GM19239 (cell line): ENCODE measurements at regions not wholly inside any gene's neighbourhood (a gene's known extent, or its start where the extent isn't known, plus 50 kb on each side); places are given as distances from the start of the nearest gene placed in this dataset.

Experiments
- DNase-seq: peaks from one replicate; pipeline ENCODE4 v3.0.0; 2011; ENCODE audit warnings: low spot score; ENCODE audit not compliant: insufficient read length
- FAIRE-seq: peaks from 2 replicates; lab custom pipeline; 2011; peaks lifted over from hg19 to GRCh38; lab: Jason Lieb, UNC

DNA sequence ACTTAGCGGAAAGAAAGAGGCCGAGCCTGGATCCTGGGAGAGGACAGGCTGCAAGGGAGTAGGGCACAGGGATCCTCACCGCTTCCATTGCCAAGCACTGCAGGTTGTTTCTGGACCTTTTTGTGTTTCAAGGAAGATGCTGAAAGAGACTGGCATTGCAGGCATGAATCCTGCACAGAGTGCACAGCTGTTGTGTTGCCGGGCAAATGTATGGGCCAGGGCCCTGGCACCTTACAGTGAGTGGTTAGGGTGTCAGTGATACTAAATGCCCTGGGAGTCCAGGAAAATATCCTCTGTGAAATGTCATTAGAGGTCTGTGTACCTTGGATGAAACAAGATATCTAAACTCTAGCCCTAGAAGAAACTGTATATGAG is 145.5 kb upstream of the FGGY start:
- DNase-seq: no peak
- peak; percentile 21 for FAIRE-seq

DNA sequence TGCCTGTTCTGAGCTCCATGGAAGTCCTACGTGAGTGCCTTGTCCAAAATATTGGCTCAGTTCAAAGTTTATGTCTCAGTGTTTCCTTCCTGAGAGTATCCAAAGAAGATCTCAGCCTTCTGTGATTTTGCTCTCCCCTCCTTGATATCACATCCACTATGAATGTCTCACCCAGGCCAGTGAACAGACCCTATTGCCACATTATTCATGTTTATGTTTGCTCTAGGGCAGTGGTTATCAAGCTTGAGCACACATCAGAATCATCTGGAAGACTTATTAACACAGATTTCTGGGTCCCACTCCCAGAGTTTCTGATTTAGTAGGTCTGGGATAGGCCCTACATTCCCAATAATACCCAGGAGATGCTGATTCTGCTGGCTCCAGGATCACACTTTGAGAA is 145.0 kb upstream of the FGGY start:
- DNase-seq (no peak), FAIRE-seq (no peak)

DNA sequence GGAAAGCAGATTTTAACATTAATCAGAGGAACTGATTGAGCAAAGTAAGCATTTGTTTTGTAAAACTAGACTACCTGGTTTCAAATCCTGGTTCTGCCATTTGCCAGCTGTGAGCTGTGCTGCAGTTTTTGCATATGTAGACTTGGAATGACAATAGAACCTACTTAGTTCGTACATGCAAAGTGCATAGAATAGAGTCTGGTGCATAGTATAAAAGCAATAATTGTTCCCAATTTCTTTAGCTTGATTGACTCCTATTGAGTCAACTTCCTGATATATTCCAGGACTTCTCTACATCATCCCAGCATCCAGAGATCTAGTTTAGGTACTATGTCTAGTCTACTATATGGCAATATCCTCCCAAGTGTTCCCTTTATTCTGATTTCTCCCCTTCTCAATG is 144.4 kb upstream of the FGGY start:
- no peak for FAIRE-seq
- no peak for DNase-seq

DNA sequence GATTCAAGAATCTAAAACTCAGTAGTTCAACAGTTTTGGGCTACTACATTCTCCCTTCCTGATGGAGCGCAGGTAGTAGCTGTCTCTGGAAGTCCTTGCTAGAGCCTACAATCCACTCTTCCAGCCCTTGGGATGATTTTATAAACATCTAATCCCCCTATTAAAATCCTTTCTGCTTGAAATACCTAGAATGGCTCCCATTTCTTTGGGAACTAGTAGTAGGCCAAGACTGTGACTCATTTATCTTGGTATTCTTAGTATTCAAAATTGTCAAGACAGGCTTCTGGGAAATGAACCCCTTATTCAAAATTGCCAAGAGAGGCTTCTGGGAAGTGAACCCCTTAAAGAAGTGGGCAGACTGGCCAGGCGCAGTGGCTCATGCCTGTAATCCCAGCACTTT is 142.5 kb upstream of the FGGY start:
- FAIRE-seq: no peak
- no peak for DNase-seq

DNA sequence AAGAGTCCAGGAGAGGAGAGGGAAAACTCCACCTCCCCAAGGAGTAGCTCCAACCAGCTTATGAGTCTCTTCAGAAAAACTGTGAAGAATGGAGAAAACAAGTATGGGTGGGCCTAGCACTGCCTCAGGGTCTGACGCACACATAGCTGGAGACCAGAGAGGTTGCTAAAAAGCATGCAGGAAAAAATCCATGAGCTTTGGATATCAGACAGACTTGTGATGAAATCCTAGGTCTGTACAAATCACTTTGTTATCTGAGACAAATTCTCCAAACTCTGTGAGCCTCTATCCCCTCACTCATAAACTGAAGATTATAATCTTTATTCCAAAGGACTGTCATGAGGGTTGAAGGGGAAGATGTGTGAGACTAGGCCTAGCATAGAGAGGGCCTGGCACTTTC is 141.5 kb upstream of the FGGY start:
- DNase-seq (no peak), FAIRE-seq (no peak)

DNA sequence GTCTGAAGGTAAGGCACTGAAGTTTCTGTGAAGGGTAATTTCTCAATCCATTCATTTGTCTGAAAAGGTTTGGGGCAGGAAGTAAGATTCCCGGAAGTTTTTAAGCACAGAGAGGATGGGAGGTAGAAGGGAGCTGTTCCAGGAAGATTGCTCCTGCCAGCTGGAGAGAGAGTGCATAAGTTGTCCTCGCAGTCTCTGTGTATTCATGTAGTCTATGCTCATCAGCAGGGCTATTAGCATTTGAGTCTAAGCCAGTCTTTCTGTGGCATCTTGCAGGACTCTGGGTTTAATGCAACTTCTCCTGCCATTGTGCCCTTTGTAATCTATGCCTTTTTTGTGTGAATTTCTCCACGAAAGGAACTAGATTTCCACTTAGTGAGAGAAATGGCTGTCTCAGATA is 140.8 kb upstream of the FGGY start:
- DNase-seq: no peak
- no peak for FAIRE-seq

DNA sequence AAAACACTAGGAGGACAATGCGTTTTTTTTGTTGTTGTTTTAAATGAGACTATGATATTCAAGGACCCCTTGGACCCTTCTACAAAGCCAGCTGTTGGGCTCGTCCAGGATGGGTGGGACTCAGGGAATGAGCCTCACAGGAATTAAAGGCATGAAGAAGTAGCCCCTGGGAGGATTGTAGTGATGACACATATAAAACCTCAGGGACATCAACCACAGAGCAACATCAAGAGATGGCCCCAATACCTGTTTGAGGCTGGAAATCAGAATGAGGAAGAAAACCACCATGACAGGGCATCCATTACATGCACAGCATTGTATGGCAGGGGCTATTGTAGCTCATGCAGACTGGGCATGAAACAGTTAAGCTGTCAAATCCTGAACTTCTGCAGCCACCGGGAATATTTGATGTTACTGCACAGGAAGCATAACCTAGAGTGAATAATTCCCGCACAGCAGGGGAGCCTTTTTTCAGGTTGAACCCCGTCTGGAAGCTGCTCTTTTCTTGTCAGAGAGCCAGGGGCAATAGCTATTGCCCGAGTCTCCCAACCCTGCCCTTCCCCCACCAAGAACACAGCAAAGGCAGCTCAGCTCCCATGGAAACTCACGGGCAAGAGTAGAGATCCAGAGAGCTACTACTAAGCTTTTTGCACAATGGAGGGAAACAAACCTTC is 140.2 kb upstream of the FGGY start:
- FAIRE-seq: no peak
- DNase-seq: no peak

DNA sequence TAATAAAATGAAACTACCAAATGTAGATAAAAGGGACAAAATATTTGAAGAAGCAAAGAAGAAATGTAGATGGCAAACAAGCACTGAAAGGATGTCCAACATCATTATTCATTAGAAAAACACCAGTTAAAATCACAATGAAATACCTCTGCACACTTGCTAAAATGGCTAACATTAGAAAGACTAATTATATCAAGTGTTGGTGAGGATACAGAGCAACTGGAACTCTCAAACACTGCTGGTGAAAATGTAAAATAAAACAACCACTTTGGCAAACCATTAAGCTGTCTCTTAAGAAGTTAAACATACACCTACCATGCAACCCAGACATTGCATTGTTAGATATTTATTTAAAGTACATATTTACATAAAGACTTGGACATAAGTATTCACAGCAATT is 138.6 kb upstream of the FGGY start:
- no peak for FAIRE-seq
- no peak for DNase-seq

DNA sequence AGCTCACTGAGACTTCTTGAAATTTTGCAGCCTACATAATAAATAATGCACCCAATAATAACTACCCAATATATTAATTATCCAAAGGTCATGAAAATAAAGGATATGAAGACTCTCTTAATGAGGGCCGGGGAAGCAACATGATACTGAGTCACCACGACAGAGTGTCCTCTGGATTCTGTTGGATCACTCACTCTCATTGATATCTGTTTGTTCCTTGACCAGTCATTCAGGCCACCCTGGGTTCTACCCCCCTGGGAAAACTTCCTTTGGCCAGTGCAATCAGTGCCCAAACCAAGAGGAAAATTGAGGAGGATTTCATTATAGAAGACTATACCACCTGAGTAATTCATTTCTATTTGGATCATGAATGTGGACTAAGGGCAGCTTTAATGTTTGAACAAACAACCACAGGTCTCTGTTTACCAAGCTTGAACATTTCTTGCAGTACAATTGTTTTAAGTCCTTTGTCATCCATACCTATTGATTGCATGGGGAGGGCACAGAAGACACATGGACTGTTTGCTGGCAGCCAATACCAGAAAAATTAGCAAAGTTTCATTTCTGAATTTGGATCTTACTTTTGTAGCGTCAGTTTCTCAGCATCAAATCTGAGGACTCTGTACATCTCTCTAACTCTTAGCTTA is 137.2 kb upstream of the FGGY start:
- no peak for FAIRE-seq
- no peak for DNase-seq

DNA sequence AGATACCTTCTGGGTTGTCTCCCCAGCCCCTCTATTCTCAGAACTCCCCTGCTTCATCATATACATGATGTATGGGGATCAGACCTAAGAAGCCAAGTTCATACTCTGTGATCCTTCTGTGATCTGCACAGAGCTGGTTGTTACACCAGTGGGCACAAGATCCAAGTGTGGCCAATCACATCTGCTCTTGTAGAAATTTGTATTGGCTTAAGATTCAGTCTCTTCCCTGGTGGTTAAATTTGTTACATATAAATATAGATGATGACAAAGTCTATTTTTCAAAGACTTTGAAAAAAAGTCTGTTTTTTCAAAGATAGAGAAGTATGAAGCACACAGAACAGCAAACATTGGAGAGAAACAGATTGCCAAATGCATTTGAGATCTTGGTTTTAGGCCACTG is 135.8 kb upstream of the FGGY start:
- DNase-seq (no peak), FAIRE-seq (no peak)

DNA sequence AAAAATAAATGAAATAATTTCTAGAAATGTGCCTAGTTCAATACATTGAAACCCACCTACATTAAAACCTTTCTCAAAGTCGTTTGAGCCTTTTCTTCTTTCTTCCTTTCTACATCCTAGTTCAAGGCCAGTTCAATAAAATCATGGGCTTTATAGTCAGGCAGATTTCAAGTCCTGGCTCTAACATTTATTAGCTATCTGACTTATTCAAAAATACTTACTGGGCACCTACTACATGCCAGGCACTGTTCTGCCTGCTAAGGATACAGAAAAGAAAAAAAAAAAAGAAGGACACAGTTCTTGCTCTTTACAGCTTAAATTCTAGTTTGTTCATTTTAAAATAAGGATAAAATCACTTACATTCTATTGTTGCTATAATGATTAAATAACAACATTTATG is 134.2 kb upstream of the FGGY start:
- no peak for FAIRE-seq
- no peak for DNase-seq

DNA sequence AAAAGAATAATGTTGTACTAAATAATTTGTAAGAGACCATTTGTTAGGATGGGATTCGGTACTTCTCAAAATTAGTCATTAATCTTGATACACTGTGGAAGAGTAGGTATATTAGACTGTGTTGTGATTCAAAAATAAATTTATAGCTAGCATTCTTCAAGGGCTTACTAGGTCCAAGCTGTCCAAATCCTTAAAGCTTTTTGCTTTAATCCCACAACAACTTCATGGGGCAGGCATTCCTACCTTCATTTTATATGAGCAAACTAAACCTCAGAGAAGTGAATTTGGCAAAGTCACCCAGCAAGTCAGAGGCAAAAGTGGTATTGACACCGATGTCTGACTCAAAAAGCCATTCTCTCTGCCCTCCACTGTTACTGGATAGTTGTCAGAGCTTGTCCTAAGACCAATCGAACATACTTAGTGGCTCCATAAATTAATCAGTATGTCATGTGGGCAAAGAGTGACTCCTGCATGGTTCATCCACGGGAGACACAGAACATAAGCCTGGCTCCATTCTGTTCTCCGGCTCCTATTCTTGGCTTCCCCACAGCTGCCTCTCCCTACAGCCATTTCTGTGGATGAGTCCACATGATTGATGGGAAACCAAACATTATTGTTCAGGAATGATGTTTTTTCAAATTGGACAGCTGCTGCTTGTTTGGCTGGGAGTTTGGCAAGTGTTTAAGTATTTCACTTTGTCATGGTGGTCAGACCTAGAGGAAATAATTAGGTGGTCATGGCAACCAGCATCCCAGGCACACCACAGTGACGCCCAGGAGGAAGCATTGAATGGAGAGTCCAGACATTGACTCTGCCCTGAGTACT is 133.4 kb upstream of the FGGY start:
- FAIRE-seq: peak; percentile 14
- no peak for DNase-seq

DNA sequence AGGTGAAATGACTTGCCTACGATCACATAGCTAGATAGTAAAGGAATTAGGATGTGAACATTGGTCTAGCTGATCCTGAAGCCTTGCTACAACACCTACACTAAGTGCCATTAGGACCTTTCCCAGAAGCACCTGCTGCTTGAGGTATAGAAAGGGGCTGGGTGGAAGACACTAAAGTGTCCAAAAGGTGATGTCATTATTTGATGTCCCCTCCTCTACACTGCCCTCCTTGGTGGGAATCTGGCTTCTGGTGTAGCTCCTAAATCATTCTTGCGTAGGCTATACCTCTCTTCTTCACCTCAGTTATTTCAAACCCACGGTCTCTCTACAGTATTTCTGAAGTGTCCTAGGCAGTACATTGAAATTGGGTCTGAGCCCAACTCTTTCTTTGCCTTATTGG is 132.5 kb upstream of the FGGY start:
- FAIRE-seq: no peak

DNA sequence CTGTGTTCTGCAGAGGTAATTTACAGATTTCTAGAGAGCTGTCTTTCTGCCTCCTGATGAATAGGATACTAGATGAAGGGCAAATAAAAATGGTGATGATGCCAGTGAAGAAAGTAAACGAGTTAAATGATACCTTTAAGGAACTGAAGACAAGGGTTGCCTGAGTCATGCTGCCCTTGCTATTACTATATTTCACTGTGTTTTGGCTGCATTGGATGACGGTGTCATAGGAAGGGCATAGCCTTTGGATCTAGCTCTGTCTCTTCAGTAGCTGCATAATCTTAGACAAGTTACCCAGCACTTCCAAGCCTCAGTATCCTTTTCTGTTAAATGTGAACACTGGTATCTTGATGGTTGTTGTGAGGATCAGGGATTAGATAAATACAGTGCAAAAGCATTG is 131.5 kb upstream of the FGGY start:
- FAIRE-seq: no peak
- DNase-seq: no peak

More for the DNA sequence above, 132.5 kb upstream of the FGGY start:
- no peak for DNase-seq

DNA sequence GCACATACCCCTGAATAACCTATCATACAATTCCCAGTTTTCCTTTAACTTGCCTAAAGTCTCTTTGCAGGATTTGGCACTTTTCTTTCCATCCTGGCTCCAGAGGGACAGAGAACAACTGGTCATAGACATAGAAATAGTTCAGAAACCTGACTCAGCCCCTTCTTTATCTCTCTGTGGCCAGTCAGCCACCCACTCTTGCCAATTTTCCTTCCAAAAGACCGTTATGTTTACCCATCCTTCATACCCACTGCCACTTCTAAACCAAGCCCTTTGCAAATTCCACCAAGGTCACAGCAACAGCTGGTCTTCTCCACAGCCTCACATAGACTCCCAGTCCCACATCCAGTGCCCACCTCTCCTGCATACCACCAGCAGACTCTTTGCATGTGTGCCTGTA is 127.2 kb upstream of the FGGY start:
- FAIRE-seq: no peak
- no peak for DNase-seq

DNA sequence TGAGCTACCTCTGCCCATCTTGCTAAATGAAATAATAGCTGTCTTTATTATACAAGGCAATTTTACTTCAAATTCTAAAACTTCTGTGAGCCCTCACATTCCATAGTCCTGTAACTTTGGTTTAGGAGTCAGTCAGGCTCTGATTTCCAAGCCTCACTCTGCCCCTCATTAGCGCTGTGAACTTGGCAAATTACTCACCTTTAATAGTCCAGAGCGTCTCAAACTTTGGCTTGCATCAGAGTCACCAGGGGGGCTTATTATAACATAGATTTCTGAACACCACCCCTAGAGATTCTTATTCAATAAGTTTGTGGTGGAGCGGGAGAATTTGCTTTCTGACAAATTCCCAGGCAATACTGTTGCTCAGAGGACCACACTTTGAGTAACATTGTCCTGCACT is 126.2 kb upstream of the FGGY start:
- DNase-seq (no peak), FAIRE-seq (no peak)

DNA sequence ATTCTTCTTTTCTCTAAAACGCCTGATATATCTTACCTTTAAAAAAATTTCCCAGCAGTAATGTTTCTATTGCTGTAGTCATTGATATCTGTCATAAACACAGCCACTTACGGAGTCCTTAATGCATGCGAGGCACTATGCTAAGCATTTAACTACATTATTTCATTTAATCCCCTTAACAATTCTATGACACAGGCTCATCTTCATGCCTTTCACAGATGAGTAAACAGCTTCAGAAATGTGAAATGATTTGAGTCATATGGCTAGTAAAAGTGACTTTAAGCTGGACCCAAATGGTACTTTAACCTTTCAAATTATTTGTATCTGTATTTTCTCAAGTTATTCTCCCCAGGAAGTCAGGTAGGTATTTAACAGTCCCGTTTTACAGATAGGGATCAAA is 125.1 kb upstream of the FGGY start:
- DNase-seq (no peak), FAIRE-seq (no peak)

DNA sequence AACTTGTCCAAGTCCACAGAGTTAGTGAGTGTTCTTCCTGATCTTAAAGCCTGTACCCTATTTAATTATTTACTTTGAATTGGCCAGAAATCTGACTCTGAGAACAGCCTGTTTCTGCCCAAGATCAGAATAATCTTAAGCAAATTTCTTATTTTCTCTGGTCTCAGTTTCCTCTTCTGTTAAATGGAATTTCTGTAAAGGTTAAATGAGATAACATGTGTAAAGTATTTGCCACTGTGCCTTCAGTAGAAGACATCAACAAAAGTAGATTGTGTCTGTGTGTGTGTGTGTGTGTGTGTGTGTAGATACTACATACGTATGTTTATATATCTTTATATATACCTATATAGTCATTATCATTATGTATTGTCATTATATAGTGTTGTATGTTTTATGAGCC is 124.2 kb upstream of the FGGY start:
- FAIRE-seq: no peak
- DNase-seq: no peak

DNA sequence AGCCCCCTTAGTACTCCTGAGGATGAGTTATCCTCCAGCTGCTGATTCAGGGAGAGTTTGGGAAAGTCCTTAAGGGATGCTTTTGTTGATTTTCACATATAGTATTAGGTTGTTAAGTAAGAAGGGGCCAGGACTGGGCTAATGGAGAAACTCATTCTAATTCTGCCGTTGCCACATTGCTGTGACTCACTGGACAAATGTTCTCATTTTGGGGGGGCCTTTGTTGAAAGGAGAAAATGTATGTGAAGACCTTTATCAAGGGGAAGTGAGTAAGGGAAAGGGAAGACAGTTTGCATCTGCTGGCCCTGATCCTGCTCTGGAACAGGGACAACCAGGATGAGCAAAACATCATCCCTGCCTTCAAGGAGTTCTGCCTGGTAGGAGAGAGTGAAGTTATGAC is 123.2 kb upstream of the FGGY start:
- FAIRE-seq: no peak
- DNase-seq: no peak

DNA sequence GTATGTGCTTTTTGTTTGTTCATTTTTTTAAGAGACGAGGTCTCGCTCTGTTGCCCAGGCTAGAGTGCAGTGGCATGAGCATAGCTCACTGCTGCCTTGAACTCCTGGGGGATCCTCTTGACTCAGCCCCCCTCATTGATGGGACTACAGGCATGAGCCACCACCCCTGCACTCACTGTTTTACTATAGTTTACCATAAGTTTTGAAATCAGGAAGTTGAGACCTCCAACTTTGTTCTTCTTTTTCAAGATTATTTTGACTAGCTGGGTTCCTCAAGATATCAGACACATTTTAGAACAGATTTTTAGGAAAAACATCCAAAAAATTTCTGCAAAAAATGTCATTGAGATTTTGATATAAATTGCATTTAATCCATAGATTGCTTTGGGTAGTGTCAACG is 120.4 kb upstream of the FGGY start:
- FAIRE-seq (no peak), DNase-seq (no peak)

DNA sequence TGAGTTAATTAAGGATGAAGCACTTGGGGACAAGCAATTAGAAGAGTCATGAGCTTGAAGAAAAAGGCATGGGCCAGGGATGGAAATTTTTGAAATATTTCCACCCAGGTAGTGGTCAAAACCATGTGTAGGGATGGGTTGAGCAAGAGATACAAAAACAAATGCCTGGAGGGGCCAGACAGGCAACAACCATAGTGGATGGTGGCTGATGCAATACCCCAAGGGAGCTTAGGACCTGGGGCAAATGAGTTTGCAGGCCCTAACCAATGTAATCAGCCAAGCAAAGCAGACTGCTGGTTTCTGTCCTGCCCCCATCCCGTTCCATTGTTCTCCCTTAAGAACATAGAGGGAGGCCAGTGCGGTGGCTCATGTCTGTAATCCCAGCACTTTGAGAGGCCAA is 119.1 kb upstream of the FGGY start:
- FAIRE-seq (no peak), DNase-seq (no peak)
